ENCODE measurements at regions not wholly inside any gene's neighbourhood (a gene's known extent, or its start where the extent isn't known, plus 50 kb on each side); places are given as distances from the start of the nearest gene placed in this dataset.

GRCh38 chrX:6701085-6701484 lies 166.2 kb upstream of the VCX3A start:
- Histone ChIP-seq H3K9ac (no peak overlapping the region), H3K9me3 (no peaks in the 10 kb centered on the region), H3K4me1 (ENCODE audit: control insufficient read depth in 1 of 2, insufficient read depth in 2 of 2, low read depth in 1 of 2, low read length in 1 of 2) (no peaks in the 10 kb centered on the region), H2AFZ (ENCODE audit: low read depth) (no peak overlapping the region), H3K36me3 (replicated peaks in 1 of 2; ENCODE audit: control insufficient read depth in 1 of 2, insufficient read depth in 2 of 2, low read length in 1 of 2) (no peaks in the 10 kb centered on the region), H3K4me3 (ENCODE audit: low read depth in 2 of 2, low read length in 1 of 2) (no peak overlapping the region), H3K27ac (ENCODE audit: low read depth in 2 of 2, low read length in 1 of 2) (no peak overlapping the region), H3F3A (replicated peaks; ENCODE audit: insufficient read depth) (no peaks in the 10 kb centered on the region), H3K27me3 (ENCODE audit: insufficient read depth) (no peaks in the 10 kb centered on the region), H3K79me2 (ENCODE audit: insufficient read depth) (no peaks in the 10 kb centered on the region), H3K9me2 (no peaks in the 10 kb centered on the region), H4K20me1 (ENCODE audit: insufficient read depth) (no peaks in the 10 kb centered on the region), H3K4me2 (no peak overlapping the region)
- ChIA-PET CTCF (no interaction called here), POLR2A (no interaction called here)
- TF ChIP-seq, protein P1, sequence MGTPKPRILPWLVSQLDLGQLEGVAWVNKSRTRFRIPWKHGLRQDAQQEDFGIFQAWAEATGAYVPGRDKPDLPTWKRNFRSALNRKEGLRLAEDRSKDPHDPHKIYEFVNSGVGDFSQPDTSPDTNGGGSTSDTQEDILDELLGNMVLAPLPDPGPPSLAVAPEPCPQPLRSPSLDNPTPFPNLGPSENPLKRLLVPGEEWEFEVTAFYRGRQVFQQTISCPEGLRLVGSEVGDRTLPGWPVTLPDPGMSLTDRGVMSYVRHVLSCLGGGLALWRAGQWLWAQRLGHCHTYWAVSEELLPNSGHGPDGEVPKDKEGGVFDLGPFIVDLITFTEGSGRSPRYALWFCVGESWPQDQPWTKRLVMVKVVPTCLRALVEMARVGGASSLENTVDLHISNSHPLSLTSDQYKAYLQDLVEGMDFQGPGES (IDR thresholded peaks at IDR 0.05; ENCODE audit: low read depth, low read length) = no peak
- TF ChIP-seq CHD2 (IDR thresholded peaks at IDR 0.05; ENCODE audit: low read length, partially characterized antibody) (peak; percentile 12), REST (IDR thresholded peaks at IDR 0.05; ENCODE audit: low read depth, low read length) (no peak), RAD21 (IDR thresholded peaks at IDR 0.05; ENCODE audit: low read length) (no peak), GABPA (IDR thresholded peaks at IDR 0.05; ENCODE audit: low read depth) (no peak), MXI1 (IDR thresholded peaks at IDR 0.05; ENCODE audit: low read depth, low read length) (no peak), EP300 (IDR thresholded peaks at IDR 0.05; ENCODE audit: borderline replicate concordance in 1 of 2, low read depth in 1 of 2, low read length in 1 of 2) (peak in 1 of 2 experiments; percentile 20; a peak in 1 of 4 replicates), FOXM1 (IDR thresholded peaks at IDR 0.05; ENCODE audit: low read depth) (no peak), GATA2 (CRISPR knock-in tag; IDR thresholded peaks at IDR 0.05) (peak; percentile 59)
- WGBS (ENCODE audit: low lambda C conversion rate) = 5% methylated on average over 4 of the region's 4 CpGs
- peak; percentile 54 for DNase-seq

DNA sequence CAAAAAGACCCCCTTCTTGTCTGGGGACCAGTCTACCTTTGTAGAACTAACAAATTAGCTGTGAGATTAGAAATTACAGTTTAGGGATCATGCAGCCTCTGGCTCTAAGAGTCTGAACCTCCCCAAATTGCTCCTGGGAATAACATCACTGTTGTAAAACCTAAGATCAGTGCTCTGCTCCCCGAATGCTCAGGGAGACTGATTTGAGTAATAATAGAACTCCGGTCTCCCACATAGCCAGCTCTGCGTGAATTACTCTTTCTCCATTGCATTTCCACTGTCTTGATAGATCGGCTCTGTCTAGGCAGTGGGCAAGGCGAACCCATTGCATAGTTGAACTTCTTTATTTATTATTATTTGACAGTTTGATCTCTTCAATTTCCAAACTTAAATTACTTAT lies 160.8 kb upstream of the VCX3A start:
- ChIA-PET POLR2A (no interaction called here), CTCF (no interaction called here)
- Histone ChIP-seq H3K9me3 (no peaks in the 10 kb centered on the region), H3K27me3 (ENCODE audit: insufficient read depth) (no peaks in the 10 kb centered on the region), H3K36me3 (replicated peaks in 1 of 2; ENCODE audit: control insufficient read depth in 1 of 2, insufficient read depth in 2 of 2, low read length in 1 of 2) (no peaks in the 10 kb centered on the region), H3K4me1 (ENCODE audit: control insufficient read depth in 1 of 2, insufficient read depth in 2 of 2, low read depth in 1 of 2, low read length in 1 of 2) (no peaks in the 10 kb centered on the region), H2AFZ (ENCODE audit: low read depth) (no peak overlapping the region), H3F3A (replicated peaks; ENCODE audit: insufficient read depth) (no peaks in the 10 kb centered on the region), H3K4me2 (no peak overlapping the region), H3K27ac (ENCODE audit: low read depth in 2 of 2, low read length in 1 of 2) (no peak overlapping the region), H4K20me1 (ENCODE audit: insufficient read depth) (no peaks in the 10 kb centered on the region), H3K79me2 (ENCODE audit: insufficient read depth) (no peaks in the 10 kb centered on the region), H3K9ac (no peak overlapping the region), H3K4me3 (ENCODE audit: low read depth in 2 of 2, low read length in 1 of 2) (no peak overlapping the region), H3K9me2 (no peaks in the 10 kb centered on the region)
- WGBS (ENCODE audit: low lambda C conversion rate) = 12% methylated on average over 5 of the region's 5 CpGs
- DNase-seq = no peak
- TF ChIP-seq TEAD4 (IDR thresholded peaks at IDR 0.05; ENCODE audit: borderline replicate concordance, insufficient read depth) (no peak), SMC3 (IDR thresholded peaks at IDR 0.05; ENCODE audit: low read depth, low read length) (no peak), ZBTB33 (IDR thresholded peaks at IDR 0.05; ENCODE audit: borderline replicate concordance, low read depth) (no peak), JUND (IDR thresholded peaks at IDR 0.05) (no peak), REST (IDR thresholded peaks at IDR 0.05; ENCODE audit: low read depth, low read length) (no peak), YY1 (IDR thresholded peaks at IDR 0.05; ENCODE audit: low read depth) (no peak)
- TF ChIP-seq, protein P2, sequence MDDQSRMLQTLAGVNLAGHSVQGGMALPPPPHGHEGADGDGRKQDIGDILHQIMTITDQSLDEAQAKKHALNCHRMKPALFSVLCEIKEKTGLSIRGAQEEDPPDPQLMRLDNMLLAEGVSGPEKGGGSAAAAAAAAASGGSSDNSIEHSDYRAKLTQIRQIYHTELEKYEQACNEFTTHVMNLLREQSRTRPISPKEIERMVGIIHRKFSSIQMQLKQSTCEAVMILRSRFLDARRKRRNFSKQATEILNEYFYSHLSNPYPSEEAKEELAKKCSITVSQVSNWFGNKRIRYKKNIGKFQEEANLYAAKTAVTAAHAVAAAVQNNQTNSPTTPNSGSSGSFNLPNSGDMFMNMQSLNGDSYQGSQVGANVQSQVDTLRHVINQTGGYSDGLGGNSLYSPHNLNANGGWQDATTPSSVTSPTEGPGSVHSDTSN (IDR thresholded peaks at IDR 0.05) = no peak
- TF ChIP-seq, protein P1 (IDR thresholded peaks at IDR 0.05; ENCODE audit: low read depth, low read length) = no peak

Measured in SK-N-SH (cell line).